Astrocyte (in vitro differentiated cells and primary cell): ENCODE measurements at regions not wholly inside any gene's neighbourhood (a gene's known extent, or its start where the extent isn't known, plus 50 kb on each side); places are given as distances from the start of the nearest gene placed in this dataset.

ENCODE experiments used
- DNase-seq: peaks from one replicate; pipeline ENCODE4 v3.0.0-alpha.2; 2010; ENCODE audit warnings: low read depth
- FAIRE-seq: peaks from 2 replicates; lab custom pipeline; 2011; peaks lifted over from hg19 to GRCh38; lab: Jason Lieb, UNC
- H2AFZ ChIP-seq: 2 replicates; pipeline ENCODE4 v1.6.0; 2012; ENCODE audit warnings: low read depth, low read length, inconsistent platforms
- H3K27ac ChIP-seq: 2 replicates; pipeline ENCODE4 v1.5.1; 2011; ENCODE audit warnings: low read depth, low read length, inconsistent platforms
- H3K27me3 ChIP-seq: 2 replicates; pipeline ENCODE4 v1.6.0; 2011; ENCODE audit warnings: low read length, inconsistent platforms; ENCODE audit not compliant: insufficient read depth
- H3K36me3 ChIP-seq: 2 replicates; pipeline ENCODE4 v1.5.1; 2011; ENCODE audit warnings: low read length, inconsistent platforms; ENCODE audit not compliant: insufficient read depth
- H3K4me1 ChIP-seq: 2 replicates; pipeline ENCODE4 v1.5.1; 2011; ENCODE audit warnings: low read length, inconsistent platforms; ENCODE audit not compliant: insufficient read depth
- H3K4me2 ChIP-seq: 2 replicates; pipeline ENCODE4 v1.6.0; 2012; ENCODE audit warnings: low read length, inconsistent platforms
- H3K4me3 ChIP-seq: 2 replicates; pipeline ENCODE4 v1.5.1; 2011; ENCODE audit warnings: low read depth, mild to moderate bottlenecking, low read length, inconsistent platforms; ENCODE audit not compliant: insufficient read depth
- H3K79me2 ChIP-seq: 2 replicates; pipeline ENCODE4 v1.6.0; 2012; ENCODE audit warnings: mild to moderate bottlenecking, low read length, inconsistent platforms; ENCODE audit not compliant: insufficient read depth
- H3K9ac ChIP-seq: 2 replicates; pipeline ENCODE4 v1.6.0; 2012; ENCODE audit warnings: mild to moderate bottlenecking, low read length, inconsistent platforms
- H3K9me3 ChIP-seq: 2 replicates; pipeline ENCODE4 v1.5.1; 2012; ENCODE audit warnings: low read depth, mild to moderate bottlenecking, low read length, inconsistent platforms; ENCODE audit not compliant: insufficient read depth
- H4K20me1 ChIP-seq: 2 replicates; pipeline ENCODE4 v1.6.0; 2012; ENCODE audit warnings: low read length, inconsistent platforms; ENCODE audit not compliant: insufficient read depth
- H3K27ac Mint-ChIP-seq: one replicate; pipeline ENCODE4 v1.8.0; 2021; ENCODE audit warnings: mild to moderate bottlenecking, mixed read lengths; ENCODE audit not compliant: unreplicated experiment
- H3K27me3 Mint-ChIP-seq: one replicate; pipeline ENCODE4 v1.8.0; 2021; ENCODE audit warnings: low read depth, mixed read lengths; ENCODE audit not compliant: unreplicated experiment
- H3K36me3 Mint-ChIP-seq: one replicate; pipeline ENCODE4 v1.8.0; 2021; ENCODE audit warnings: low read depth, mixed read lengths; ENCODE audit not compliant: unreplicated experiment
- H3K4me1 Mint-ChIP-seq: one replicate; pipeline ENCODE4 v1.8.0; 2021; ENCODE audit warnings: low read depth, mixed read lengths; ENCODE audit not compliant: unreplicated experiment
- H3K4me3 Mint-ChIP-seq: one replicate; pipeline ENCODE4 v1.8.0; 2021; ENCODE audit warnings: mild to moderate bottlenecking, moderate library complexity, mixed read lengths; ENCODE audit not compliant: unreplicated experiment
- H3K9me3 Mint-ChIP-seq: one replicate; pipeline ENCODE4 v1.8.0; 2021; ENCODE audit warnings: mild to moderate bottlenecking, mixed read lengths; ENCODE audit not compliant: unreplicated experiment
- EZH2 ChIP-seq: IDR thresholded peaks from 2 replicates; pipeline ENCODE4 v1.6.1; 2012; ENCODE audit warnings: mild to moderate bottlenecking, low read length, inconsistent platforms; ENCODE audit not compliant: insufficient read depth
- TF ChIP-seq, protein P1 (sequence below): IDR thresholded peaks from 2 replicates; pipeline ENCODE4 v1.5.1; 2011; ENCODE audit warnings: low read depth, mild to moderate bottlenecking, inconsistent platforms, low read length, moderate library complexity; ENCODE audit not compliant: insufficient read depth

DNA sequence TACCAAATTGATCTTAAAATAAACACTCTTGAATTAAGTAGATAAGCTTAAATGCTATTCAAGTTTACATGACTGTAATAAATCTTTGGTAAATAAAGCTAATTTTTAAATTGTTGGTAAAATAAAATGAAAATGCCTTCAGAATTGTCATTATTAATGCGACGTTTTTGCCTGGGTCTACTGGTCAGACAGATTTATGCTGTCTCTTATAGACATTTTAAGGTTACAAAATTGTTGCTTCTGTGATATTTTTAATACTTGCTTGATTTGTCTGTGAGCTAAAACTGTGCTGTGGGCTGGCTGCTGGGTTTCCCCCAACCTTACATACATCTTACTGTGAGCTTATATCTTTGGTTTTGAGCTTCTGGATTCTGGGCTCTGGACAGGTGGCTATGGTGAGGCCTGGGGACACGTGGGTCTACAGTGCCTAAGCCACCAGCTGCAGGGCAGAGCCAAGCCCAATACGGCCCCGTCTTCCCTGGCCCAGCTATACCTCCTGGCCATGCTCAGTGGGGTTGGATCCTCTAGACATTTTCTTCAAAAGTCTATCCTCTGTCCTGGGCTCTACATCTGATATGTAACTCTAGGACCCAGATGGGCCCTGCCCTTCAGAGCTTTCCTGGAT is 81.4 kb downstream of the ETS2 start:
- Mint-ChIP-seq H3K27ac (no peak overlapping the region), H3K4me3 (no peak overlapping the region), H3K9me3 (peaks cover 22% of the 10 kb centered on the region), H3K27me3 (no peaks in the 10 kb centered on the region), H3K36me3 (peaks cover 3% of the 10 kb centered on the region), H3K4me1 (no peaks in the 10 kb centered on the region)
- Histone ChIP-seq H3K4me1 (no peaks in the 10 kb centered on the region), H2AFZ (no peak overlapping the region), H3K9ac (no peak overlapping the region), H4K20me1 (no peaks in the 10 kb centered on the region), H3K36me3 (no peaks in the 10 kb centered on the region), H3K4me3 (no peak overlapping the region), H3K9me3 (peaks cover 6% of the 10 kb centered on the region), H3K27me3 (no peaks in the 10 kb centered on the region), H3K27ac (no peak overlapping the region), H3K4me2 (no peak overlapping the region), H3K79me2 (no peaks in the 10 kb centered on the region)
- DNase-seq (no peak), FAIRE-seq (no peak)
- TF ChIP-seq, protein P1, sequence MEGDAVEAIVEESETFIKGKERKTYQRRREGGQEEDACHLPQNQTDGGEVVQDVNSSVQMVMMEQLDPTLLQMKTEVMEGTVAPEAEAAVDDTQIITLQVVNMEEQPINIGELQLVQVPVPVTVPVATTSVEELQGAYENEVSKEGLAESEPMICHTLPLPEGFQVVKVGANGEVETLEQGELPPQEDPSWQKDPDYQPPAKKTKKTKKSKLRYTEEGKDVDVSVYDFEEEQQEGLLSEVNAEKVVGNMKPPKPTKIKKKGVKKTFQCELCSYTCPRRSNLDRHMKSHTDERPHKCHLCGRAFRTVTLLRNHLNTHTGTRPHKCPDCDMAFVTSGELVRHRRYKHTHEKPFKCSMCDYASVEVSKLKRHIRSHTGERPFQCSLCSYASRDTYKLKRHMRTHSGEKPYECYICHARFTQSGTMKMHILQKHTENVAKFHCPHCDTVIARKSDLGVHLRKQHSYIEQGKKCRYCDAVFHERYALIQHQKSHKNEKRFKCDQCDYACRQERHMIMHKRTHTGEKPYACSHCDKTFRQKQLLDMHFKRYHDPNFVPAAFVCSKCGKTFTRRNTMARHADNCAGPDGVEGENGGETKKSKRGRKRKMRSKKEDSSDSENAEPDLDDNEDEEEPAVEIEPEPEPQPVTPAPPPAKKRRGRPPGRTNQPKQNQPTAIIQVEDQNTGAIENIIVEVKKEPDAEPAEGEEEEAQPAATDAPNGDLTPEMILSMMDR, result no peak
- no peak for TF ChIP-seq EZH2

DNA sequence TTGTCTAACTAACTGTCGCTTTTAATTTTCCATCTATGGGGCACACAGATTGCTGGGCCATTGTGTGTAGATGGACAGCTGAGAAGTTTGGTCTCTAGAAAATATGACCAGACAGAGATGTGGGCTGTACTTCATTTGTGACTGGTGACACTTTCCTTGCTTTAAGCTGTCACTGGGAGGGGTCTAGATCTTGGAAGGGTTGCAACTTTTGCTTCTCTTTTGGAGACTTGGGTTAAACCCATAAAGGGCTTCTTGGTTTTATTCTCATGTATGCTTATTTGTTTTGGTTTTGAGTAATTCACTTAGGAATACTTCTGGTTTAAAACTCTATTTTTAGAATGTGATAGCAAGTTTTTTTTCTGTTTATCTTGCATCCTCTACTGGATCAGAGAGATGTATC is 80.2 kb downstream of the ETS2 start:
- H2AFZ ChIP-seq, result no peak overlapping the region
- TF ChIP-seq, protein P1, result no peak
- TF ChIP-seq EZH2, result no peak
- no peaks in the 10 kb centered on the region for H3K36me3 ChIP-seq
- Mint-ChIP-seq H3K36me3 (peaks cover 3% of the 10 kb centered on the region), H3K4me3 (no peak overlapping the region), H3K27me3 (no peaks in the 10 kb centered on the region), H3K27ac (no peak overlapping the region), H3K4me1 (no peaks in the 10 kb centered on the region), H3K9me3 (peaks cover 25% of the 10 kb centered on the region)
- no peaks in the 10 kb centered on the region for H3K27me3 ChIP-seq
- no peak overlapping the region for H3K4me3 ChIP-seq
- no peak for FAIRE-seq
- no peak overlapping the region for H3K9ac ChIP-seq
- H3K4me1 ChIP-seq, result no peaks in the 10 kb centered on the region
- H3K9me3 ChIP-seq, result peaks cover 6% of the 10 kb centered on the region
- H3K27ac ChIP-seq, result no peak overlapping the region
- no peaks in the 10 kb centered on the region for H4K20me1 ChIP-seq
- no peaks in the 10 kb centered on the region for H3K79me2 ChIP-seq
- no peak overlapping the region for H3K4me2 ChIP-seq
- DNase-seq, result no peak

DNA sequence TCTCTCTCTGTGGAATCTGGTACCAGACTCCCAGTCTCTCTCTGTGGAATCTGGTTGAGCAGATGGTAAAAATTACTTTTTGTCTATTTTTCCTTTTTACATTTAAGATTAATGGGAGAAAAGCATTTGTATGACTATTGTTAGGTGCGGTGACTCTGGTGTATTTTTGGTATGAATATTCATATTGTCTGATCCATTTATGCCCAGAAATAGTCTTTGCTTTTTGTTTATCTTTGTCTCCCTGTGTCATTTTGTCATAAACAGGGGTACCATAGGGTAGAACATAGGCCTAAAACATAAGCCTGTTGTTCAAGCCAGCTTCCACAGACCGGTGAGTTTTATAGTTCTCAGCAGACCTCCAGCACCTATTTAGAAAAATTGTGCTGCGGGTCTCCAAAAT is 78.7 kb downstream of the ETS2 start:
- no peaks in the 10 kb centered on the region for H4K20me1 ChIP-seq
- no peaks in the 10 kb centered on the region for H3K36me3 ChIP-seq
- no peak overlapping the region for H3K4me2 ChIP-seq
- peaks cover 3% of the 10 kb centered on the region for H3K36me3 Mint-ChIP-seq
- H3K9ac ChIP-seq, result no peak overlapping the region
- peaks cover 6% of the 10 kb centered on the region for H3K9me3 ChIP-seq
- H3K4me3 ChIP-seq, result no peak overlapping the region
- TF ChIP-seq EZH2, result no peak
- TF ChIP-seq, protein P1, result no peak
- H2AFZ ChIP-seq, result no peak overlapping the region
- FAIRE-seq (no peak), DNase-seq (no peak)
- no peak overlapping the region for H3K4me3 Mint-ChIP-seq
- no peaks in the 10 kb centered on the region for H3K4me1 Mint-ChIP-seq
- no peak overlapping the region for H3K27ac Mint-ChIP-seq
- no peaks in the 10 kb centered on the region for H3K79me2 ChIP-seq
- peaks cover 21% of the 10 kb centered on the region for H3K9me3 Mint-ChIP-seq
- no peaks in the 10 kb centered on the region for H3K4me1 ChIP-seq
- no peak overlapping the region for H3K27ac ChIP-seq
- H3K27me3 ChIP-seq, result no peaks in the 10 kb centered on the region
- no peaks in the 10 kb centered on the region for H3K27me3 Mint-ChIP-seq
